CD4-positive, alpha-beta T cell (primary cell): ENCODE measurements at regions not wholly inside any gene's neighbourhood (a gene's known extent, or its start where the extent isn't known, plus 50 kb on each side); places are given as distances from the start of the nearest gene placed in this dataset.

Experiments used
- ATAC-seq: fragments of 200-7000 bp; cut with Tn5 transposase; one replicate; pipeline ENCODE4 v1.10.0; 2022; ENCODE audit warnings: mild to moderate bottlenecking; ENCODE audit not compliant: poor library complexity
- CTCF ChIA-PET: fragments of 350-600 bp; sonication (Branson Sonifier 250); formaldehyde crosslinking; loops from one replicate; lab custom pipeline; 2021; ENCODE audit warnings: antibody characterized with exemption, inconsistent platforms; lab: Charles Lee
- POLR2A ChIA-PET: fragments of 350-600 bp; sonication (Branson Sonifier 250); formaldehyde crosslinking; loops from one replicate; lab custom pipeline; 2021; ENCODE audit warnings: antibody characterized with exemption, inconsistent platforms; lab: Charles Lee
- DNase-seq, 14 experiments: peaks; one replicate each; pipeline ENCODE4 v3.0.0-alpha.2; 2013 to 2020; ENCODE audit warnings: mixed read lengths in 2 of 14
- H3K27ac ChIP-seq, 2 donors: one replicate each; pipeline versions ENCODE4 v1.5.1 to v1.7.0; 2013; ENCODE audit warnings: low read length in 2 of 2, low read depth in 1 of 2, mild to moderate bottlenecking in 1 of 2
- H3K27me3 ChIP-seq, 2 experiments: 1 replicate in 1 of 2; 2 replicates in 1 of 2; pipeline versions ENCODE4 v1.6.1 to v1.7.0; 2013; ENCODE audit warnings: low read length in 2 of 2, control low read depth in 1 of 2, mild to moderate bottlenecking in 1 of 2, moderate library complexity in 1 of 2; ENCODE audit not compliant: insufficient read depth in 2 of 2, control insufficient read depth in 1 of 2
- H3K36me3 ChIP-seq: one replicate; pipeline ENCODE4 v1.6.1; 2013; ENCODE audit warnings: low read length, control low read depth; ENCODE audit not compliant: insufficient read depth
- H3K4me1 ChIP-seq: one replicate; pipeline ENCODE4 v1.6.1; 2013; ENCODE audit warnings: low read length, control low read depth; ENCODE audit not compliant: insufficient read depth
- H3K4me3 ChIP-seq: one replicate; pipeline ENCODE4 v1.5.1; 2013; ENCODE audit warnings: mild to moderate bottlenecking, low read length, moderate library complexity
- H3K9me3 ChIP-seq, 2 experiments: 1 replicate in 1 of 2; 2 replicates in 1 of 2; pipeline versions ENCODE4 v1.6.1 to v1.7.0; 2013; ENCODE audit warnings: low read length in 2 of 2, mild to moderate bottlenecking in 2 of 2, control low read depth in 1 of 2, moderate library complexity in 1 of 2; ENCODE audit not compliant: control insufficient read depth in 1 of 2, insufficient read depth in 1 of 2
- H3K27ac Mint-ChIP-seq: one replicate; pipeline ENCODE4 v1.8.0; 2020; ENCODE audit warnings: mixed read lengths
- H3K27me3 Mint-ChIP-seq: one replicate; pipeline ENCODE4 v1.8.0; 2021; ENCODE audit warnings: mixed read lengths
- H3K36me3 Mint-ChIP-seq: one replicate; pipeline ENCODE4 v1.8.0; 2021; ENCODE audit warnings: low read depth, mixed read lengths
- H3K4me1 Mint-ChIP-seq: one replicate; pipeline ENCODE4 v1.8.0; 2021; ENCODE audit warnings: low read depth, mixed read lengths
- H3K4me3 Mint-ChIP-seq: one replicate; pipeline ENCODE4 v1.8.0; 2020; ENCODE audit warnings: mild to moderate bottlenecking, mixed read lengths
- H3K9me3 Mint-ChIP-seq: one replicate; pipeline ENCODE4 v1.8.0; 2020; ENCODE audit warnings: mixed read lengths
- CTCF ChIP-seq: fragments of 200-600 bp; IDR thresholded peaks from one replicate; pipeline ENCODE4 v1.8.0; 2022; ENCODE audit warnings: antibody characterized with exemption, mild to moderate bottlenecking
- intact Hi-C, 2 experiments: fragments of 100-400 bp; cut with DNase I in 1 of 2; cut with micrococcal nuclease in 1 of 2; formaldehyde crosslinking; loops; one replicate each; pipeline versions ENCODE4 v1.15.1 to v1.9.0; 2023 to 2025; cut with DNase I, micrococcal nuclease

DNA sequence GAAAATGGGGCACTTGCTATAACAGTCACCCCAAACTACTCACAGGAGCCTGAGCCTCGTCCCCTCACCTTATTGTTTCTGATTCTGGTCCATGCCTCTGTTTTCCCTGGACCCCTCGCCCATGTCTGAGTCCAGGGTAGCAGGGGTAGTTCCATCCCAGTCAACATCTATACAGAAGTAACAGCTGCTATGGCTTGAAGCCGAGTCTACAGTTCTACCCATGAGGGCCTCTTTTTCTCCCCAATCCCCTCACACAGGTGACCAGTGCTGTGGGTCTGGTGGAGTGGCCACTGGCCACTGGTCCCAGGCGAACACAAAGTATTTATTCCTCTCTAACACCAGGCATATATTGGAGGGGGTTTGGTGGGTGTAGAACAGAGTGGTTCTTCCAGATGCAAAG lies 116.4 kb downstream of the ZNF280B start:
- H3K4me1 ChIP-seq: no peaks in the 10 kb centered on the region
- Mint-ChIP-seq H3K4me3 (no peak overlapping the region), H3K9me3 (peaks cover 2% of the 10 kb centered on the region), H3K36me3 (no peaks in the 10 kb centered on the region), H3K4me1 (no peaks in the 10 kb centered on the region), H3K27ac (no peak overlapping the region), H3K27me3 (peaks cover 46% of the 10 kb centered on the region)
- no peak for ATAC-seq
- H3K9me3 ChIP-seq: peaks cover 0 to 5% of the 10 kb centered on the region in 2 experiments
- ChIA-PET CTCF (no interaction called here), POLR2A (no interaction called here)
- intact Hi-C loops: loop anchor here in 1 of 2 experiments (1.0 kb wide), 1 partner anchor 42 kb away; no protein-coding TSS in a partner anchor
- H3K4me3 ChIP-seq: no peak overlapping the region
- H3K27ac ChIP-seq: no peak overlapping the region
- peaks cover 5 to 11% of the 10 kb centered on the region in 2 experiments for H3K27me3 ChIP-seq
- no peaks in the 10 kb centered on the region for H3K36me3 ChIP-seq
- TF ChIP-seq CTCF: no peak
- DNase-seq: no peak

DNA sequence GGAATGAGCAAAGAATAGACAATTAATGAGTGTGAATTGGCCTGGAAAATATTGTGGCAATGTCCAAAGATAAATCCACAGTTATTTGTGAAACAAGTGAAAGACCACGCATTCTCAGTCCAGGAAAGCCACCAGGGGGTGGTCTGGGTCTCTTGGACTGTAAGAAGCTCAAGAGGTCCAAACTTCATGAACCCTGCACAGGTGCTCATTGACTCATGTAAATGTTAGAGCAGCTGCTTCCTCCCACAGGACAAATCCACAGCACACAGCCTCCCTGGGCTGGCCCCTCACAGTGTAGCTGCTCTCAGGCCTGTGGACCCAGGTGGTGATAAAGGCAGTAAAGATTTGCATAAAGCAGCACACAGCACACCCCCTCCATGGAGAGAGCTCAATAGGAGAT lies 114.0 kb downstream of the ZNF280B start:
- ATAC-seq (no peak), DNase-seq (no peak)
- no peaks in the 10 kb centered on the region for H3K36me3 Mint-ChIP-seq
- H3K4me1 Mint-ChIP-seq: no peaks in the 10 kb centered on the region
- Histone ChIP-seq H3K27me3 (peaks cover 8 to 11% of the 10 kb centered on the region in 2 experiments), H3K36me3 (no peaks in the 10 kb centered on the region), H3K4me3 (no peak overlapping the region), H3K9me3 (peaks cover 0 to 5% of the 10 kb centered on the region in 2 experiments), H3K27ac (no peak overlapping the region), H3K4me1 (no peaks in the 10 kb centered on the region)
- peaks cover 37% of the 10 kb centered on the region for H3K27me3 Mint-ChIP-seq
- POLR2A ChIA-PET: no interaction called here
- peaks cover 2% of the 10 kb centered on the region for H3K9me3 Mint-ChIP-seq
- intact Hi-C loops: no loop called here
- CTCF ChIA-PET: no interaction called here
- no peak for TF ChIP-seq CTCF
- no peak overlapping the region for H3K27ac Mint-ChIP-seq
- no peak overlapping the region for H3K4me3 Mint-ChIP-seq

DNA sequence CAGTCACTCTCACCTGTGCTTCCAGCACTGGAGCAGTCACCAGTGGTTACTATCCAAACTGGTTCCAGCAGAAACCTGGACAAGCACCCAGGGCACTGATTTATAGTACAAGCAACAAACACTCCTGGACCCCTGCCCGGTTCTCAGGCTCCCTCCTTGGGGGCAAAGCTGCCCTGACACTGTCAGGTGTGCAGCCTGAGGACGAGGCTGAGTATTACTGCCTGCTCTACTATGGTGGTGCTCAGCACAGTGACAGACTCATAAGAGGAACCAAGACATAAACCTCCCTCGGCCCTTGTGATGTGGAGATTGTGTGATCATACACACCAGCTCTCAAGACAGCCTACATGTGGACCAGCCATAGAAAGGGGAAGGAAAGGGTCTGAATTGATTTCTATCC lies 113.3 kb downstream of the ZNF280B start:
- Mint-ChIP-seq H3K36me3 (no peaks in the 10 kb centered on the region), H3K27ac (no peak overlapping the region), H3K9me3 (peaks cover 2% of the 10 kb centered on the region), H3K4me3 (no peak overlapping the region), H3K4me1 (no peaks in the 10 kb centered on the region), H3K27me3 (peaks cover 37% of the 10 kb centered on the region)
- Histone ChIP-seq H3K4me1 (no peaks in the 10 kb centered on the region), H3K36me3 (no peaks in the 10 kb centered on the region), H3K9me3 (peaks cover 0 to 5% of the 10 kb centered on the region in 2 experiments), H3K27ac (no peak overlapping the region), H3K27me3 (peaks cover 8 to 11% of the 10 kb centered on the region in 2 experiments), H3K4me3 (no peak overlapping the region)
- CTCF ChIA-PET: no interaction called here
- TF ChIP-seq CTCF: no peak
- intact Hi-C loops: no loop called here
- POLR2A ChIA-PET: no interaction called here
- DNase-seq (peak in 1 of 14 experiments; percentile 7), ATAC-seq (no peak)
